T-helper 2 cell treated with Interferon-gamma antibody and Interleukin-4, amounts not matched to agents 5 μg/mL and 100 μg/mL, for 36 hours (primary cell): ENCODE measurements at regions not wholly inside any gene's neighbourhood (a gene's known extent, or its start where the extent isn't known, plus 50 kb on each side); places are given as distances from the start of the nearest gene placed in this dataset.
"Not testable (repeated sequence)": the region's sequence is repeated elsewhere in the genome, so short reads cannot be mapped to it uniquely, and the experiment has no call there.

ENCODE experiments used
- DNase-seq: peaks from one replicate; pipeline ENCODE4 v3.0.0; 2021; ENCODE audit warnings: low spot score
- H3K27ac Mint-ChIP-seq: one replicate; pipeline ENCODE4 v1.8.0; 2021; ENCODE audit warnings: mild to moderate bottlenecking, mixed read lengths
- H3K27me3 Mint-ChIP-seq: one replicate; pipeline ENCODE4 v1.8.0; 2021; ENCODE audit warnings: low read depth, mixed read lengths
- H3K36me3 Mint-ChIP-seq: one replicate; pipeline ENCODE4 v1.8.0; 2021; ENCODE audit warnings: low read depth, mixed read lengths
- H3K4me1 Mint-ChIP-seq: one replicate; pipeline ENCODE4 v1.8.0; 2021; ENCODE audit warnings: low read depth, mixed read lengths
- H3K4me3 Mint-ChIP-seq: one replicate; pipeline ENCODE4 v1.8.0; 2022; ENCODE audit warnings: mild to moderate bottlenecking, moderate library complexity, mixed read lengths
- H3K9me3 Mint-ChIP-seq: one replicate; pipeline ENCODE4 v1.8.0; 2021; ENCODE audit warnings: mixed read lengths

- not testable (repeated sequence) for H3K27me3 Mint-ChIP-seq, H3K4me1 Mint-ChIP-seq, H3K36me3 Mint-ChIP-seq, H3K4me3 Mint-ChIP-seq, DNase-seq, H3K27ac Mint-ChIP-seq, H3K9me3 Mint-ChIP-seq
These were observed 454.2 kb downstream of the TP53TG3F start for GRCh38 chr16:33913601-33914000.

- H3K27ac Mint-ChIP-seq, H3K27me3 Mint-ChIP-seq, H3K36me3 Mint-ChIP-seq, H3K4me3 Mint-ChIP-seq, DNase-seq, H3K4me1 Mint-ChIP-seq, H3K9me3 Mint-ChIP-seq: not testable (repeated sequence)
These were observed 461.5 kb downstream of the TP53TG3F start for GRCh38 chr16:33920761-33921545.

- not testable (repeated sequence) for H3K4me1 Mint-ChIP-seq, H3K4me3 Mint-ChIP-seq, H3K27me3 Mint-ChIP-seq, H3K9me3 Mint-ChIP-seq, H3K36me3 Mint-ChIP-seq, H3K27ac Mint-ChIP-seq, DNase-seq
These were observed 463.5 kb downstream of the TP53TG3F start for GRCh38 chr16:33922914-33923313.

- not testable (repeated sequence) for H3K27me3 Mint-ChIP-seq, H3K4me1 Mint-ChIP-seq, H3K4me3 Mint-ChIP-seq, DNase-seq, H3K27ac Mint-ChIP-seq, H3K36me3 Mint-ChIP-seq, H3K9me3 Mint-ChIP-seq
These were observed 468.6 kb downstream of the TP53TG3F start for GRCh38 chr16:33928026-33928425.

- H3K4me3 Mint-ChIP-seq, H3K27me3 Mint-ChIP-seq, H3K9me3 Mint-ChIP-seq, H3K4me1 Mint-ChIP-seq, H3K27ac Mint-ChIP-seq, H3K36me3 Mint-ChIP-seq, DNase-seq: not testable (repeated sequence)
These were observed 472.8 kb downstream of the TP53TG3F start for GRCh38 chr16:33932191-33932590.

- not testable (repeated sequence) for H3K4me3 Mint-ChIP-seq, H3K36me3 Mint-ChIP-seq, DNase-seq, H3K9me3 Mint-ChIP-seq, H3K27me3 Mint-ChIP-seq, H3K27ac Mint-ChIP-seq, H3K4me1 Mint-ChIP-seq
These were observed 473.6 kb downstream of the TP53TG3F start for GRCh38 chr16:33933039-33933438.

GRCh38 chr16:33935766-33936165 is 476.4 kb downstream of the TP53TG3F start:
- not testable (repeated sequence) for DNase-seq, H3K9me3 Mint-ChIP-seq, H3K4me3 Mint-ChIP-seq, H3K36me3 Mint-ChIP-seq, H3K27ac Mint-ChIP-seq, H3K4me1 Mint-ChIP-seq, H3K27me3 Mint-ChIP-seq

- not testable (repeated sequence) for H3K36me3 Mint-ChIP-seq, H3K27me3 Mint-ChIP-seq, H3K4me1 Mint-ChIP-seq, H3K27ac Mint-ChIP-seq, H3K4me3 Mint-ChIP-seq, DNase-seq, H3K9me3 Mint-ChIP-seq
These were observed 478.7 kb downstream of the TP53TG3F start for GRCh38 chr16:33938097-33938496.

GRCh38 chr16:33961536-33961935 is 502.1 kb downstream of the TP53TG3F start:
- H3K4me1 Mint-ChIP-seq, H3K9me3 Mint-ChIP-seq, H3K27me3 Mint-ChIP-seq, H3K36me3 Mint-ChIP-seq, DNase-seq, H3K4me3 Mint-ChIP-seq, H3K27ac Mint-ChIP-seq: not testable (repeated sequence)

GRCh38 chr16:33965534-33965933 is 506.1 kb downstream of the TP53TG3F start:
- H3K4me1 Mint-ChIP-seq, H3K4me3 Mint-ChIP-seq, H3K27ac Mint-ChIP-seq, H3K36me3 Mint-ChIP-seq, H3K9me3 Mint-ChIP-seq, H3K27me3 Mint-ChIP-seq, DNase-seq: not testable (repeated sequence)

GRCh38 chr16:33966855-33967254 is 507.4 kb downstream of the TP53TG3F start:
- not testable (repeated sequence) for H3K27ac Mint-ChIP-seq, DNase-seq, H3K4me3 Mint-ChIP-seq, H3K9me3 Mint-ChIP-seq, H3K4me1 Mint-ChIP-seq, H3K27me3 Mint-ChIP-seq, H3K36me3 Mint-ChIP-seq

- H3K27me3 Mint-ChIP-seq, H3K36me3 Mint-ChIP-seq: not testable (repeated sequence)
These were observed 515.1 kb downstream of the TP53TG3F start for GRCh38 chr16:33974557-33974956.

GRCh38 chr16:33975744-33976143 is 516.3 kb downstream of the TP53TG3F start:
- not testable (repeated sequence) for H3K36me3 Mint-ChIP-seq, H3K4me1 Mint-ChIP-seq, H3K9me3 Mint-ChIP-seq, H3K27ac Mint-ChIP-seq, H3K4me3 Mint-ChIP-seq, H3K27me3 Mint-ChIP-seq, DNase-seq

More at GRCh38 chr16:33974557-33974956, 515.1 kb downstream of the TP53TG3F start:
- not testable (repeated sequence) for H3K9me3 Mint-ChIP-seq, H3K4me3 Mint-ChIP-seq, DNase-seq, H3K4me1 Mint-ChIP-seq, H3K27ac Mint-ChIP-seq

GRCh38 chr16:33976521-33976920 is 517.1 kb downstream of the TP53TG3F start:
- not testable (repeated sequence) for H3K4me3 Mint-ChIP-seq, H3K4me1 Mint-ChIP-seq, H3K36me3 Mint-ChIP-seq, DNase-seq, H3K27ac Mint-ChIP-seq, H3K27me3 Mint-ChIP-seq, H3K9me3 Mint-ChIP-seq

- not testable (repeated sequence) for H3K36me3 Mint-ChIP-seq, H3K9me3 Mint-ChIP-seq, H3K4me1 Mint-ChIP-seq, H3K27ac Mint-ChIP-seq, H3K4me3 Mint-ChIP-seq, H3K27me3 Mint-ChIP-seq, DNase-seq
These were observed 519.4 kb downstream of the TP53TG3F start for GRCh38 chr16:33978784-33979183.
